NCI-H1092 treated with DMSO at 0.1 percent for 48 hours (cell line): ENCODE measurements at regions not wholly inside any gene's neighbourhood (a gene's known extent, or its start where the extent isn't known, plus 50 kb on each side); places are given as distances from the start of the nearest gene placed in this dataset.
"Not testable (repeated sequence)": the region's sequence is repeated elsewhere in the genome, so short reads cannot be mapped to it uniquely, and the experiment has no call there.

Experiments
- DNase-seq: peaks from one replicate; lab custom pipeline; 2025; lab: John Stamatoyannopoulos, UW

DNA sequence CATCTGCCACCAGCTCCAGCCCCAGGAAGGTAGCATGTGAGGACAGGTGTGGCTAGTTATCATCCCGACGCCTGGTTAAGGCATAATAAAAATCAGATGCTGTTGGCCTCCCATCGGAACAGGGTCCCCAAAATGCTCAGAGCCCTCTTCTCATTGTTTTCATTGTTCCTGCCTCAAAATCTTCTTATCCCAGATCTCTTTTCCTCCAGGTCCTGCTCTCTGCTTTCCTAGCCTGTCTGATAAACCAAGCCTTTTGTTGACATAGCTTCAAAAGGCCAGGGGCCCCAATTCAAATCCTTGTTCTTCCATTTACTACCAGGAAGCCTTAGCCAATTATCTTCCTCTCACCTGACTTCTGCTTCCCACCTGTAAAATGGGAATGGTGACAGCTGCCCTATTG lies 130.1 kb upstream of the ADRA1B start:
- no peak for DNase-seq

DNA sequence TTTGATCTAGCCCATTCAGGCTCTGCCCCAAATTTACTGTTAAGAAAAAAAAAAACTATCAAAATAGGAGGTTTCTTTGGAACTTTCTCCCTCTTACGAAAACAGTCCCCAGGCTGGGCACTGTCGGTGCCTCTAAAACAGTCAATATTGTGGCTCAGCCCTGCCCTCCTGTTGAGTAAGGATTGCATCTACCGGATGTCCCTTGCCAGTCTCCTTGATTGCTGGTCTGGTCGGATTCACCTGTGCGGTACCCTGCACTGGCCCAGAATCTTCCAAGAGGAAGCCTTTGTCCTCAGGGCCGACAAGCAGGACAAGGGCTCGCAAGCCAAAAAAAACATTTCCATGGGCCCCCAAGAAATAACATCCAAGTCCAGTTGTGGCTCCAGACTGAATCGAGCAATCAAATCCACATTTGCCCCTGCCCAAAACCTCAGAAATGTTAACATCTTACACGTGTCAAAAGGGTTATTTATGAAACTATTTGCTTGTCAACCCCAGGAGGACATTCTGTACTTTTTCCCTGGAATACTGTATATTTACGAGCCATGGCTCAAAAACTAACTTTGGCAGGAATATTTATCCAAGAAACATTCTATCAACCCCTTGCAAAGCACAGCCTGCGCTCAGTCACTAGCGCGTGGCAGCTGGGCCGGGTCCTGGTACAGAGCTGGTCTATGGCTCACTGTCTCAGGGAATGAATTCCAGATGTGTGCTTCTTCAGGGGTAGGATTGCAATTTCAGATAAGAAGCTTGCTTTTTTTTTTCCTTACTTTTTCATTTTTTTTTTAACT lies 129.2 kb upstream of the ADRA1B start:
- DNase-seq, result no peak

DNA sequence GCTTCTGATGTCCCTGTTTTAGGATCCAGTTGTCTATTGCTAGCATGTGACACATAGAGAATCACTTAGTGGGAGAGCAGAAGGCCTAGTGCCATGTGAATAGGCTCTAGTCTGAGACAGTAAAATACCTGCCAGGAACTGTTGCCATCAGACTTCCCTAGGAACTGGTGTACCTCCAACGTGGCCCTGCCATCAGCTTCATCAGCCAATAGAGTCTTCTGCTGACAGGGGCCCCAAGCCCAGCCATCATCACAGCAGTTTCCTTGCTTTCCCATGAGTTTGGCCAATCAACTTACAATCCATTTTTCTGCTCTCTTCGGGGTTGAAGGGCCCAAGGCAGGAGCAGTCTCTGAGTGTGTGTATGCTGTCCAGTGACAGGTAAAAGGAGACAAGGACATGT lies 128.4 kb upstream of the ADRA1B start:
- no peak for DNase-seq

DNA sequence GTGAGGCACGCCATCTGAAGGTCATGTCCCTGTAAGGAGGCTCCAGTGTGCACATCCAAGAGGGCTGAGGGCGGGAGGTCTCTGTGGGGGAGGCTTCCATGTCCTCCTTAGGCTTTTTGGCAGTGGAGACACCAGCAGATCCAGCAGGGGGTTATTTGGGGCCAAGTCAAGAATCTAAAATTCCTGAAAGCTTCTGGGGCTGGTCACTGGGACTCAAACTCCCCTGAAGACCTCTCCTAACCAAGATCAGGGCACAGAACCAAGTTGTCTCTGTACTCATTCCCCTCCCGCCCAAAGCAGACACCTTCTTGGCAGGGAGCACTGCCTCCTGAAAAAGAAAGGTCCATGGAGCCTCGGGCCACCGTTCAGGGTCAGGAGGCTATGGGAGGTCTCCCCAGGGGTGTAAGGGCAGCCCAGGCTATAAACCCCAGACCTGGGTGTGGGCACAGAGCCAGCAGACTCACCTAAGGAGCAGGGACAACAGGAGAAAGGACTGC lies 127.4 kb upstream of the ADRA1B start:
- no peak for DNase-seq

DNA sequence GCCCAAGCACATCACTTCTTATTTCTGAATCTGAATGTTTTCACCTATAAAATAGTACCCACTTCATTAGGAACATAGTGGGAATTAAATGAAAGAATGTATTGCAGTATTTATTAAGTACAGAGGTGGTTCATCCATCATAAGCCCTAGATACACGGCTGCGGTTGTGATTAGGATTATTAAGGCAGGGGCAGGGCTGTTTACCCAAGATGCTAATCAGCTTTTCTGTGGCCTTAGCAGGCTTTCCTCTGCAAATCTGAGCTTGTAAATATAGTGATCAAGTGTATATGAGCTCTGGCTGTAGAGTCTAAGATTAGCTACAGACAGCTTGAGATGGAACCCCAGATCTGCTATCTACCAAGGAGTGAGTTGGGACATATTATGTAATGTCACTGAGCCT lies 124.1 kb upstream of the ADRA1B start:
- no peak for DNase-seq

DNA sequence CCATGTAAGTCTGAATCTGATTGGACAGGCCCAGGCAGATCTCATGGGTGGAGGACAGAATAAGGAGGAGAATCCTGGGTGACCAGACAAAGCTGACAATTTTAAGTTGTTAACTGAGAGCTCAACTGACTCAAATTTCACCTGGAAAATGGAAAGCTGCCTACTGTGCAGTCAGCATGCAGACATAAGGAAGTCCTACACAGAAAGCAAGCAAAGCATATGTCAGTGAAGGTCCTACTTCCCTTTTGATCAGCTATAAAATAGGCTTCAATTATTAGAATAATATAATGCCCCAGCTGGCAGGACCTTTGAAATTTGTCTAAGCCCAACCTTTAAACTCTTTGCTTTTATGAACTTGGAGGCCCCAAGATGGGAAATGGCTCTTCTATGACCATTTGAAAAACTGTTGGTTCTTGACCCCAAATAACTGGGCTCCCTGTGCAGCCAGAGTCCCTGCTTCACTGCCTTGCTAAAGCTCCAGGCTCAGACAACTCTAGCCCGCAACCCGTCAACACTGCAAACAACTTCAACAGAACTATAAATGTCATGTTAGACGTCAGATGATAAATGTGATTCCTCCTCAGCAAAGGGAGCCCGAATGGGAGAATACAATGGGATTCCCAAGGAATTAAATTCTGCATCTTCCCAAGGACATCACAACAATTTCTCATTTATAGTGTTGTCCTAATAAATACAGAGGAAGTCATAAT lies 118.9 kb upstream of the ADRA1B start:
- no peak for DNase-seq

DNA sequence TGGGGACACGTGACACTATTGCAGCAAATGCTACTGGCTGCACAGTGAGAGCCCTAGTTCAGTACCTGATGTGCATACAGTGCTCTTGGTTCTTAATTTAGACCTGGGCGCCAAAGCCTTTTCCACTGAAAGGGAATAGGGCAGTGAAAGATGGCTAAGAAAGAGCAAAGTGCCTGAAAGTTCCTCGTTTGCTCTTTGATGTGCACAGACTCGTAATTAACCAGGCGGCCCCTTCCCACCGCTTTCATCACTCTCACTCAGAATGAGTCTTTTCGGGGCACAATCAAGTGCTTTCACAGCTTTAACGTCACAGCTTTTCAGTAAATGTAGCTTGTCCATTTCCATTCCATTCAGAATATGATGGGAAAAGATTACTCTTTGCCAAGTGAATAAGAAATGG lies 116.6 kb upstream of the ADRA1B start:
- DNase-seq, result no peak

DNA sequence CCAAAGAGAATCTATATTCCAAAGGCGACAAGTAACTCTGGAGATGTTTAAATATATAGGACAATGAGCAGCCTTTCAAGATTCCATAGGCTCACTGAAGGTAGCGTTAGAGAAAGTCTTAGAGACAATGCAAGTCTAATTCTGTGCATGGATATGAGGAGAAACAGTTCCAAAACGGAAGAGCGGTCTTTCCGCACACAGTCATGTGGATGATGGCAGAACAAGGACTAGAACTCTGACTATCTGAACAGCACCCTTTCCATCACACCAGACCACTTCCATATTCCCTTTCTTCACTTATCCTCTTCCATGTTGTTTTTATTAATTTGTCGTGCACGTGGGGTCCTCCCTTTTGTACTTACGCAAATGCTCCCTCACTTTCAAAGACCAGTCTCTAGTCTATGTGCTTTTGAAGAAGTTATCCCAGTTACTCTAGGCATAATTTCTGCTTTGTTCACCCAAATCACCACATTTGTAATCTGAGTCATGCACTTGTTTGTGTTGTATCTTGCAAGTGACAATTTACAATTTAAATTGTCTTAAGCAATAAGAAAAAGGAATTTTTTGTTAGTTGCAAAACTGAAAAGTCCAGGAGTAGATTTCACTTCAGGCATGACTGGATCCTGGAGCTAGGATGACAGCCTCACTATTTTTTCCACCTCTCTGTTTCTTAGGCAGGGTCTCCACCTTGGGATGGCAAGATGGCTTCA lies 116.0 kb upstream of the ADRA1B start:
- no peak for DNase-seq

DNA sequence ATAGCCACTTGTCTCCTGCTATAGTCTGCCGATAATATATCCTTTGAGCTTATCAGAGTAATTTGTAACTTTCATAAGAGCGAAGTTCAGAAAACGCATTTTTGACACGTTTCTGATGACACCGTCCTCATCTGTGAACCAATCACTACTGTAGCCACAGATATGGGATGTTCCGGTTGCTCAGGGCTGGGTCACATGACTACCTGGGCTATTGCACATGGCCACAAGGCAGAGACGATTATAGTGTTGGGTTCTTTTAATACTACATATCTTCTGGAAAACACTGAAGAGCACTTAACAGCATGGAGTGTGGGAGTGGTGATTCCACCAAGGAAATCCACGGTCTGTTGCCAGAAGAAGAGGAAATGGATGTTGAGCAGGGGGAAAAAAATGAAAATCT lies 115.0 kb upstream of the ADRA1B start:
- DNase-seq, result no peak

DNA sequence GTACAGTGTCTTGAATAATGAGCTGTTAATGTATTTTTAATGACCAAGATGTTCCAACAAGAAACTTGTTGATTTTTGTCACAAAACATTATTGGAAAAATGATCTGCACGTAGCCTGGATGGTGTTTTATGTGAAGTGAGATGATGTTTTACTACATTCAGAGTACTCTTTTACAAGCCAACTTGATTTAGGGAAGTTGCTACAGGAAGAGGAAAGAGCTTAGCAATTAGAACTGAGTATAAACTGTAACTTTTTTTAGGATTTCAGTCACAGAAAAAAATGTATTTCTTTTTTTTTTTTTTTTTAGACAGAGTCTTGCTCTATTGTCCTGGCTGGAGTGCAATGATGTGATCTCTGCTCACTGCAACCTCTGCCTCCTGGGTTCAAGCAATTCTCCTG lies 113.6 kb upstream of the ADRA1B start:
- no peak for DNase-seq

DNA sequence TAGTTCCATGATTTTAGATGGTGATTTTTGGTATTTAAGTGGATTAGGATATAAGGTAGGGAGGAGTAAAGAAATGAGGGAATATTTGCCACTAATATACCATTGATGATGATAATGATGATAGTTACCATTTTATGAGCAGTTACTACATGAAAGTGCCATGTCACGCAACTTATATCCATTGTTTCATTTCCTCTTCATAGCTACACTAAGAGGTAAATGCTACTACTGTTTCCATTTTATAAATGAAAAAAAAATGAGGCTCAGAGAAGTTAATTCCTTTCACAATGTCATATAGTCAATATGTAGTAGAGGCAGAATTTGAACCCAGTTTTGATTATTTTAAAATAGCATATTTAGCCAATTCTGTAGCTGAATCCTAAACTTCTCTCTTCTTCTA lies 112.2 kb upstream of the ADRA1B start:
- DNase-seq, result no peak

DNA sequence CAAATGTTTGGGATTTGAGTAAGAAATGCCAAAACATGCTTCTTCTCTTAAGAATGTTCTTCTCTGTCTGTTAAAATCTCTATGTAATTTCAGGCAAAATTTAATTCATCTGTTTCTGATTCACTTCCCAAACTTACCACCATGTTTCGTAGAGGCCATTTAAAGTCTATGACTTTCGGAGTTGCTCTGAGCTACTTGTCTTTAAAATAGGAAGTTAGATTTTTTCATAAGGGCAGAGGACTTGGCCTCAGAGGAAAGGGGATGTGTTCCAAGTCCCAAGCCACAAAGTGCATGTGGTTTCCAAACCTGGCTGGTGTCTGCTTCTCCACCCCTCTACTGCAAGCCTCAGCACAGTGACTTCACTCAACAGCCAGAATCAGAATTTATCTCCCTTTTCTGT lies 111.3 kb upstream of the ADRA1B start:
- DNase-seq, result no peak

DNA sequence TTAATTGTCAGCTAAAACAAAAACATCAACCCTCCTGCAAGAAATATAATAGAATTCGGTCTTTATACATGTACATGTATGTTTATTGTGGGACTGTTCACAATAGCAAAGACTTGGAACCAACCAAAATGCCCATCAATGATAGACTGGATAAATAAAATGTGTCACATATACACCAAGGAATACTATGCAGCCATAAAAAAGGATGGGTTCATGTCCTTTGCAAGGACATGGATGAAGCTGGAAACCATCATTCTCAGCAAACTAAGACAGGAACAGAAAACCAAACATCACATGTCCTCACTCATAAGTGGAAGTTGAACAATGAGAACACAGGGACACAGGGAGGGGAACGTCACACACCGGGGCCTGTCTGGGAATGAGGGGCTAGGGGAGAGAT lies 109.1 kb upstream of the ADRA1B start:
- DNase-seq, result not testable (repeated sequence)

DNA sequence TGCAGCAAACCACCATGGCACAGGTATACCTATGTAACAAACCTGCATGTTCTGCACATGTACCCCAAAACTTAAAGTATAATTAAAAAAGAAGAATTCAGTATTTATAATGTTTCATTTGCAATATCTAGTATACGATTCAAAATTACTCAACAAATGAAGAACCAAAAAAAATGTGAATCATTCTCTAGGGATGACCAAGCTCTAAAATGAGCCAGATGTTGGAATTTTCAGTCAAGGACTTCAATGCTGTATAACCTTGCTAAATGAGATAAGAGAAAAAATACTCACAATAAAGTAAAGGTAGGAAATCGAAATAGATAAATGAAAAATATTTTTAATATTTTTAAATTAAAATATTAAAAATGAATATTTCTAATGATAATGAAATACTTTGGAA lies 108.7 kb upstream of the ADRA1B start:
- DNase-seq, result no peak

DNA sequence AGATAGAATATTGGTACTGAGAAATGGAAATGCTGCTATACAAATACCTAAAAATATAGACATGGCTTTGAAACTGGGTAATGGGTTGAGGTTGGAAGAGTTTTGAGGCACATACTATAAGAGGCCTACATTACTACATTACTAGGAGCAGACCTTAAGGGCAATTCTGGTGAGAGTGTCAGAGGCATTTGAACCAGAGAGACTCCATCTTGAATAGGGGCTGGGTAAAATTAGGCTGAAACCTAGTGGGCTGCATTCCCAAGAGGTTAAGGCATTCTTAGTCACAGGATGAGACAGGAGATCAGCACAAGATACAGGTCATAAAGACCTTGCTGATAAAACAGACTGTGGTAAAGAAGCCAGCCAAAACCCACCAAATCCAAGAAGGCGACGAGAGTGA lies 104.6 kb upstream of the ADRA1B start:
- no peak for DNase-seq

DNA sequence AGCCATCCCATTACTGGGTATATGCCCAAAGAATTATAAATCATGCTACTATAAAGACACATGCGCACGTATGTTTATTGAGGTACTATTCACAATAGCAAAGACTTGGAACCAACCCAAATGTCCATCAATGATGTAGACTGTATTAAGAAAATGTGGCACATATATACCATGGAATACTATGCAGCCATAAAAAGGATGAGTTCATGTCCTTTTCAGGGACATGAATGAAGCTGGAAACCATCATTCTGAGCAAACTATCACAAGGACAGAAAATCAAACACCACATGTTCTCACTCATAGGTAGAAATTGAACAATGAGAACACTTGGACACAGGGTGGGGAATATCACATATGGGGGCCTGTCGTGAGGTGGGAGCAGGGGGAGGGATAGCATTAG lies 103.5 kb upstream of the ADRA1B start:
- DNase-seq, result not testable (repeated sequence)

DNA sequence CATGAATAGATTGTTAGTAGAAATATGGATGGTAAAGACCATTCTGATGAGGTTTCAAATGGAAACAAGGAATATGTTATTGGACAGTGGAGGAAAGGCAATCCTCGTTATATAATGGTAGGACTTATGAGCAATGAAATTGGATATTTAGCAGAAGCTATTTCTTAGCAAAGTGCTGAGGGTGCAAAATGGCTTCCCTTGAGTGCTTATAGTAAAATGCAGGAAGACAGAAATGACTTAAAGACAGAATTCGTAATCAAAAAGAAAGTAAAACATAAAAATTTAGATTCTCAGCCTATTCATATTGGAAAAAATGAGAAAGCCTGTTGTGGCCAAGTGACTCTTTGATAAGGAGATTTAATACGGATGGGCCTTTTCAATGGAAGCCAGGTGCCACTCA lies 102.1 kb upstream of the ADRA1B start:
- DNase-seq, result no peak

DNA sequence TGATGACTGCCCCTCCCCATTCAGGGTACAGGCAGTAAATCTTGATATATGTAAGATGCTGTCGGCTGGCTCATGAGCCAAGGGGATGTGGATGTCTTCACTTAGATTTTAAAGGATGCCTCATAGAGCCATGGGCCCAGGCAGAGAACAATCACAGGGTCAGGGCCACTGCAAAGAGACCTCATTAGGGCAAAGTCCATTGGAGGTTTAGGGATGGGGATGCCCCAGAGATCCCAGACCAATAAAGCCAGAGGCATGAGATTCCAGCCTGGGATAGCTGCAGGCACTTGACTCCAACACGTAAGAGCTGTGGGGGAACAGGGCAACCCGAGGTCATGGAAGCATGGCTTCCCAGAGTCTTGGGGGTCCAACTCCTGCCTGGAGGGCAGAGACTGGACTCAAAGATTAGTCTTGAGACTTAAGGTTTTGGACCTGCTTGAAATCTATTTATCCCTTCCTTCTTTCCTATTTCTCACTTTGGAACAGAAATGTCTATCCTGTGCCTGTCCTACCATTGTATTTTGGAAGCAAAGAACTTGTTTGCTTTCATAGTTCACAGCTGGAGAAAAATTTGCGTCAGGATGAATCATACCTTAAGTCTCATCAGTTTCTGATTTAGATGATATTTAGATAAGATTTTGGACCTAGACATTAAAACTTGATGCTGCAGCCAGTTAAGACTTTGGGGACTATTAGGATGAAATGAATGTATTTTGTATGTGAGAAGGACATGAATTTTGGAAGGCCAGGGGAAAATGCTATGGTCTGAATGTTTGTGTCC lies 101.3 kb upstream of the ADRA1B start:
- DNase-seq, result no peak

DNA sequence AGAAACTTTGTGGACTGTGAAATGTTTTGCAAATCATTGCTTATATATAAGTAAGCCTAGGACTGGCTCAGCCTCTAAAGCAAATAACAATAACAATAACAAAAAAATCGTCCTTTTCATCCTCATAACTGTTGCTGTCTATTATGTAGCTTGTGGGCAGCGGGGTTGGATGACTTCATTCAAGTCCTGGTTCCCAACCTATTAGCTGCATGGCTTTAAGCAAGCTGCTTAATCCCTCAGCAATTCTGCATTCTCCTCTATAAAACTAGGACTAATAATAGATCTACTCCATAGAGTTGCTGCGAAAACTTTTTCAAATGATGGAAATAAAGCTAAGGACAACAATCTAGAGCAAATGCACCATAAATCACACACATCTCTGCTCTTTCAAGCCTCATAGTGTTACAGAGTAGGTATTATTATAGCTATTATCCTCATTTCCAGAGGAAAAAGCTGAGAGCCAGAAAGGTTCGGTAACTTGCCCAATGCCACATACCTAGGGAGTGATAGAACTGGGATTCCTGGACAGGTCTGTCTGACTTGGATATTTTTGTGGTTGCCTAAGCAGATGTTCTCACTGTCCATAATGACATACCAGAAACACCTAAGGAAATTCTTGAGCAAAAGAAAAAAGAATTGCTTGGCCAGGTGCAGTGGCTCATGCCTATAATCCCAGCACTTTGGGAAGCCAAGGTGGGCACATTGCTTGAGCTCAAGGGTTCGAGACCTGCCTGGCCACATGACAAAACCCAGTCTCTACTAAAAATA lies 98.8 kb upstream of the ADRA1B start:
- no peak for DNase-seq

DNA sequence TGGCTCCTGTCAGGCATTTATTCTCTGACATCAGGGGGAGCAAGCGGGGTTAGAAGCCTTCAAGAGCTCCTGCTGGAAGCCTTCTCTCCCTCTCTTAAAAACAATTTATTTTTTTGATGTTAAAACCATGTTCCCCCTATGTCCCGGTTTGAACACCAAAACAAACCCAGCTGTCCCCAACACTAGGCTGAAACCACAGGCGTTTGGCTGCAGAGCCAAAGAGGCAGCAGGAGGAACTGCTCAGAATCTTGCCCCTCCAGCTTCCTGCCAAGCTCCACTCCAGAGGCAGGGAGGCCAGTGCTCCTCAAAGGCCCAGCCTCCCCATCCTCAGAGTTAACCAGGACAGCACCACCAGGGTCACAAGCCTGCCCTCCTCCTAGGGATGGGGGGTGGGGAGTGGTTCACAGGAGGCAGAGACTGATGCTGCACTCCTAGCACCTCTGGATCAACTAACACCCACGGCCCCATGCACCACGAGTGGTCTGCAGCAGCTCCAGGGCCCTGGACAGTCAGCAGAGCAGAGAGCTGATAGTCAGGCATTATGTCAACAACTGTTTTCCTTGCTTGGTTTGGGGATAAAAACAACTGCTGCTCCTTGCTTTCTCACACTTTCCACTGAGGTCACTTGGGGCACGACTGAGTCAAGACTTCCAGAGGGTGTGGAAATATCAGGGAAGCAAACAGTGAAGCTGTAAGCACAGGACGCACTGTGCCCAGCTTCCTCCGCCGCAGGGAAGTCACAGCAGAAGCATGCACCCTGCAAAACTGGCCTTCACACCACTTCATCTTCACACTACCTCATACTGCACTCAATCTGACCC lies 96.5 kb upstream of the ADRA1B start:
- no peak for DNase-seq

DNA sequence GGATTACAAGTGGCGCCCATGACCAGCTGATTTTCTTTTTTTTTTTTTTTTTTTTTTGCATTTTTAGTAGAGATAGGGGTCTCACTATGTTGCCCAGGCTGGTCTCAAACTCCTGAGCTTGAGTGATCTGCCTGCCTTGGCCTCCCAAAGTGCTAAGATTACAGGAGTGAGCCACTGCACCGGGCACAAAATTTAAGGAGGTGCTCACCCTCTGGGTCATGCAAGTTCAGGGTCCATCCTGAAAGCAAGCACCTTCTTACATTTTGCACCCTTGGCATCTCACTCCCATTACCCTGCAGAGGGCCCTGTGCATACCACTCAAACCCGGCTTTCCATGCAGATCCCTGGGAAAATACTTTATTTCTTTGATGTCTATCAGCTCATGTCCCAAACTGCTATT lies 95.6 kb upstream of the ADRA1B start:
- no peak for DNase-seq
